SK-N-SH (cell line): ENCODE measurements at regions not wholly inside any gene's neighbourhood (a gene's known extent, or its start where the extent isn't known, plus 50 kb on each side); places are given as distances from the start of the nearest gene placed in this dataset.

Source experiments
- CTCF ChIA-PET: fragments of 300-600, 350-600 bp; formaldehyde crosslinking; extraction: SDS; loops from one replicate; lab custom pipeline; 2021; lab: Yijun Ruan, JAX
- POLR2A ChIA-PET: fragments of 350-600 bp; sonication (Branson Sonifier 250); formaldehyde crosslinking; extraction: SDS; loops from one replicate; lab custom pipeline; 2020; ENCODE audit warnings: antibody characterized with exemption, inconsistent platforms; lab: Yijun Ruan, JAX
- DNase-seq: peaks from one replicate; pipeline ENCODE4 v3.0.0; 2012
- H2AFZ ChIP-seq: fragments of 200-600 bp; sonication (generic); 2 replicates; pipeline ENCODE4 v1.8.1; 2016; ENCODE audit warnings: antibody characterized with exemption, mild to moderate bottlenecking, low read depth
- H3F3A ChIP-seq: fragments of 200-600 bp; sonication (generic); replicated peaks from 2 replicates; pipeline ENCODE3; 2016; ENCODE audit warnings: antibody characterized with exemption, mild to moderate bottlenecking; ENCODE audit not compliant: insufficient read depth
- H3K27ac ChIP-seq, 2 experiments: fragments of 200-500 bp in 1 of 2; fragments of 200-600 bp in 1 of 2; sonication (Bioruptor generic) in 1 of 2; sonication (generic), shearing (Covaris generic) in 1 of 2; 2 replicates each; pipeline versions ENCODE4 v1.5.1 to v1.6.1; 2014 to 2016; ENCODE audit warnings: low read depth in 2 of 2, inconsistent platforms in 1 of 2, low read length in 1 of 2, mild to moderate bottlenecking in 1 of 2, mixed read lengths in 1 of 2
- H3K27me3 ChIP-seq: fragments of 200-600 bp; sonication (generic), shearing (Covaris generic); 2 replicates; pipeline ENCODE4 v1.6.1; 2016; ENCODE audit warnings: mixed run types; ENCODE audit not compliant: insufficient read depth
- H3K36me3 ChIP-seq, 2 experiments: fragments of 200-500 bp in 1 of 2; fragments of 200-600 bp in 1 of 2; sonication (Bioruptor generic) in 1 of 2; sonication (generic) in 1 of 2; replicated peaks in 1 of 2; 2 replicates each; pipeline versions ENCODE3 to v1.5.1; 2014 to 2016; ENCODE audit warnings: low read length in 1 of 2, mild to moderate bottlenecking in 1 of 2; ENCODE audit not compliant: insufficient read depth in 2 of 2, control insufficient read depth in 1 of 2
- H3K4me1 ChIP-seq, 2 experiments: fragments of 200-500 bp in 1 of 2; fragments of 200-600 bp in 1 of 2; sonication (Bioruptor generic) in 1 of 2; sonication (generic), shearing (Covaris generic) in 1 of 2; 2 replicates each; pipeline versions ENCODE4 v1.5.1 to v1.6.1; 2014 to 2016; ENCODE audit warnings: low read depth in 1 of 2, low read length in 1 of 2, mixed run types in 1 of 2; ENCODE audit not compliant: insufficient read depth in 2 of 2, control insufficient read depth in 1 of 2
- H3K4me2 ChIP-seq: fragments of 200-600 bp; sonication (generic), shearing (Covaris generic); 2 replicates; pipeline ENCODE4 v1.6.1; 2017; ENCODE audit warnings: mixed run types
- H3K4me3 ChIP-seq, 2 experiments: fragments of 200-500 bp in 1 of 2; fragments of 200-600 bp in 1 of 2; sonication (Bioruptor generic) in 1 of 2; sonication (generic), shearing (Covaris generic) in 1 of 2; 2 replicates each; pipeline versions ENCODE4 v1.5.1 to v1.8.1; 2014 to 2016; ENCODE audit warnings: low read depth in 2 of 2, inconsistent platforms in 1 of 2, low read length in 1 of 2, mild to moderate bottlenecking in 1 of 2, mixed read lengths in 1 of 2, moderate library complexity in 1 of 2
- H3K79me2 ChIP-seq: fragments of 200-600 bp; sonication (generic); 2 replicates; pipeline ENCODE4 v1.8.1; 2017; ENCODE audit warnings: mild to moderate bottlenecking; ENCODE audit not compliant: insufficient read depth
- H3K9ac ChIP-seq: fragments of 200-600 bp; sonication (generic); 2 replicates; pipeline ENCODE4 v1.6.1; 2017; ENCODE audit warnings: mixed run types
- H3K9me2 ChIP-seq: fragments of 200-600 bp; sonication (generic); 2 replicates; pipeline ENCODE4 v1.6.1; 2017; ENCODE audit warnings: mixed run types
- H3K9me3 ChIP-seq: fragments of 200-600 bp; sonication (generic); 2 replicates; pipeline ENCODE4 v1.6.1; 2017; ENCODE audit warnings: mixed run types, mild to moderate bottlenecking, moderate library complexity
- H4K20me1 ChIP-seq: fragments of 200-600 bp; sonication (generic); 2 replicates; pipeline ENCODE4 v1.6.1; 2017; ENCODE audit warnings: mild to moderate bottlenecking, mixed run types; ENCODE audit not compliant: insufficient read depth
- CHD2 ChIP-seq: fragments of 150-350 bp; IDR thresholded peaks from 2 replicates; pipeline ENCODE4 v1.6.1; 2018; ENCODE audit warnings: low read length; ENCODE audit not compliant: partially characterized antibody
- ELF1 ChIP-seq: IDR thresholded peaks from 2 replicates; pipeline ENCODE4 v1.4.0; 2012
- FOXJ3 ChIP-seq: sonication (generic); formaldehyde crosslinking; IDR thresholded peaks from 2 replicates; pipeline ENCODE4 v1.5.1; 2020; ENCODE audit warnings: mild to moderate bottlenecking, missing genetic modification reagents
- GABPA ChIP-seq: IDR thresholded peaks from 2 replicates; pipeline ENCODE4 v1.4.0; 2012; ENCODE audit warnings: low read depth, mild to moderate bottlenecking
- GATA2 ChIP-seq: sonication (generic); formaldehyde crosslinking; IDR thresholded peaks from 2 replicates; pipeline ENCODE4 v1.5.0; 2020; ENCODE audit warnings: mild to moderate bottlenecking, missing genetic modification reagents
- MEF2A ChIP-seq: IDR thresholded peaks from 2 replicates; pipeline ENCODE4 v1.4.0; 2012; ENCODE audit warnings: low read depth, borderline replicate concordance
- POLR2AphosphoS5 ChIP-seq: IDR thresholded peaks from 2 replicates; pipeline ENCODE4 v1.6.1; 2012; ENCODE audit warnings: low read depth, low read length
- RCOR1 ChIP-seq: fragments of 150-350 bp; IDR thresholded peaks from 2 replicates; pipeline ENCODE4 v1.6.1; 2017; ENCODE audit warnings: antibody characterized with exemption, low read length
- RFX5 ChIP-seq: IDR thresholded peaks from 2 replicates; pipeline ENCODE4 v1.6.1; 2012; ENCODE audit warnings: mild to moderate bottlenecking, improper control_type of control experiment, low read length
- RXRA ChIP-seq: IDR thresholded peaks from 2 replicates; pipeline ENCODE4 v1.4.0; 2012; ENCODE audit warnings: low read depth, mild to moderate bottlenecking, borderline replicate concordance
- YY1 ChIP-seq: IDR thresholded peaks from 2 replicates; pipeline ENCODE4 v1.4.0; 2012; ENCODE audit warnings: low read depth, mild to moderate bottlenecking
- TF ChIP-seq, protein P1 (sequence below): IDR thresholded peaks from 2 replicates; pipeline ENCODE4 v1.6.1; 2012; ENCODE audit warnings: mild to moderate bottlenecking, low read depth, low read length, moderate library complexity
- TF ChIP-seq, protein P2 (sequence below): fragments of 200-600 bp; sonication (generic); IDR thresholded peaks from 2 replicates; pipeline ENCODE4 v1.6.1; 2017; ENCODE audit warnings: antibody characterized with exemption, mild to moderate bottlenecking, moderate library complexity
- TF ChIP-seq, protein P3 (sequence below): fragments of 150-350 bp; IDR thresholded peaks from 2 replicates; pipeline ENCODE4 v1.6.1; 2016; ENCODE audit warnings: mild to moderate bottlenecking, low read depth, low read length
- TF ChIP-seq, protein P4 (sequence below): IDR thresholded peaks from 2 replicates; pipeline ENCODE4 v1.4.0; 2012; ENCODE audit warnings: low read depth
- TF ChIP-seq, protein P5 (sequence below): IDR thresholded peaks from 2 replicates; pipeline ENCODE4; 2012

DNA sequence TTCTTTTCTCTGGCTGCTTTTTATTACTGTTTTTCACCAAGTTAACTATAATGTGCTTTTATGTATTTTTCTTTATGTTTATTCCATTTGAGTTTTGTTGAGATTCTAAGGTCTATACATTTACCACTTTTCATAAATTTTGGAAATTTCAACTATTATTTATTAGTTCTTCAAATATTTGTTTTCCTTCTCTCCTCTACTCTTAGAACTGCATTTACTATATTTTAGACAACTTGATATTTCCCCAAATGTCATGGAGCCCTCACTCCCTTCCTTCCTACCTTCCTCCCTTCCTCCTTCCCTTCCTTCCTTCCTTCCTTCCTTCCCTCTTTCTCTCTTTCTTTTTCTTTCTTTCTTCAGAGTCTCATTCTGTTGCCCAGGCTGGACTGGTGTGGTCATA is 81.4 kb upstream of the TNIK start:
- H3K4me3 ChIP-seq, result no peak overlapping the region
- no peak overlapping the region for H3K9ac ChIP-seq
- no peaks in the 10 kb centered on the region for H3K9me3 ChIP-seq
- no peak for DNase-seq
- H3K9me2 ChIP-seq, result no peaks in the 10 kb centered on the region
- H4K20me1 ChIP-seq, result no peaks in the 10 kb centered on the region
- no peak overlapping the region for H3K27ac ChIP-seq
- H3K4me1 ChIP-seq, result no peaks in the 10 kb centered on the region
- no peaks in the 10 kb centered on the region for H3K79me2 ChIP-seq
- no peak overlapping the region for H2AFZ ChIP-seq
- ChIA-PET POLR2A (no interaction called here), CTCF (no interaction called here)
- H3K36me3 ChIP-seq, result no peaks in the 10 kb centered on the region
- peaks cover 10% of the 10 kb centered on the region for H3F3A ChIP-seq
- no peak overlapping the region for H3K4me2 ChIP-seq
- TF ChIP-seq ELF1 (no peak), POLR2AphosphoS5 (no peak), RCOR1 (no peak), RFX5 (no peak), FOXJ3 (CRISPR knock-in tag) (no peak), YY1 (no peak), RXRA (no peak), GATA2 (CRISPR knock-in tag) (no peak), GABPA (no peak), MEF2A (no peak), CHD2 (no peak)
- TF ChIP-seq, protein P1, sequence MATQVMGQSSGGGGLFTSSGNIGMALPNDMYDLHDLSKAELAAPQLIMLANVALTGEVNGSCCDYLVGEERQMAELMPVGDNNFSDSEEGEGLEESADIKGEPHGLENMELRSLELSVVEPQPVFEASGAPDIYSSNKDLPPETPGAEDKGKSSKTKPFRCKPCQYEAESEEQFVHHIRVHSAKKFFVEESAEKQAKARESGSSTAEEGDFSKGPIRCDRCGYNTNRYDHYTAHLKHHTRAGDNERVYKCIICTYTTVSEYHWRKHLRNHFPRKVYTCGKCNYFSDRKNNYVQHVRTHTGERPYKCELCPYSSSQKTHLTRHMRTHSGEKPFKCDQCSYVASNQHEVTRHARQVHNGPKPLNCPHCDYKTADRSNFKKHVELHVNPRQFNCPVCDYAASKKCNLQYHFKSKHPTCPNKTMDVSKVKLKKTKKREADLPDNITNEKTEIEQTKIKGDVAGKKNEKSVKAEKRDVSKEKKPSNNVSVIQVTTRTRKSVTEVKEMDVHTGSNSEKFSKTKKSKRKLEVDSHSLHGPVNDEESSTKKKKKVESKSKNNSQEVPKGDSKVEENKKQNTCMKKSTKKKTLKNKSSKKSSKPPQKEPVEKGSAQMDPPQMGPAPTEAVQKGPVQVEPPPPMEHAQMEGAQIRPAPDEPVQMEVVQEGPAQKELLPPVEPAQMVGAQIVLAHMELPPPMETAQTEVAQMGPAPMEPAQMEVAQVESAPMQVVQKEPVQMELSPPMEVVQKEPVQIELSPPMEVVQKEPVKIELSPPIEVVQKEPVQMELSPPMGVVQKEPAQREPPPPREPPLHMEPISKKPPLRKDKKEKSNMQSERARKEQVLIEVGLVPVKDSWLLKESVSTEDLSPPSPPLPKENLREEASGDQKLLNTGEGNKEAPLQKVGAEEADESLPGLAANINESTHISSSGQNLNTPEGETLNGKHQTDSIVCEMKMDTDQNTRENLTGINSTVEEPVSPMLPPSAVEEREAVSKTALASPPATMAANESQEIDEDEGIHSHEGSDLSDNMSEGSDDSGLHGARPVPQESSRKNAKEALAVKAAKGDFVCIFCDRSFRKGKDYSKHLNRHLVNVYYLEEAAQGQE, result no peak
- TF ChIP-seq, protein P2, sequence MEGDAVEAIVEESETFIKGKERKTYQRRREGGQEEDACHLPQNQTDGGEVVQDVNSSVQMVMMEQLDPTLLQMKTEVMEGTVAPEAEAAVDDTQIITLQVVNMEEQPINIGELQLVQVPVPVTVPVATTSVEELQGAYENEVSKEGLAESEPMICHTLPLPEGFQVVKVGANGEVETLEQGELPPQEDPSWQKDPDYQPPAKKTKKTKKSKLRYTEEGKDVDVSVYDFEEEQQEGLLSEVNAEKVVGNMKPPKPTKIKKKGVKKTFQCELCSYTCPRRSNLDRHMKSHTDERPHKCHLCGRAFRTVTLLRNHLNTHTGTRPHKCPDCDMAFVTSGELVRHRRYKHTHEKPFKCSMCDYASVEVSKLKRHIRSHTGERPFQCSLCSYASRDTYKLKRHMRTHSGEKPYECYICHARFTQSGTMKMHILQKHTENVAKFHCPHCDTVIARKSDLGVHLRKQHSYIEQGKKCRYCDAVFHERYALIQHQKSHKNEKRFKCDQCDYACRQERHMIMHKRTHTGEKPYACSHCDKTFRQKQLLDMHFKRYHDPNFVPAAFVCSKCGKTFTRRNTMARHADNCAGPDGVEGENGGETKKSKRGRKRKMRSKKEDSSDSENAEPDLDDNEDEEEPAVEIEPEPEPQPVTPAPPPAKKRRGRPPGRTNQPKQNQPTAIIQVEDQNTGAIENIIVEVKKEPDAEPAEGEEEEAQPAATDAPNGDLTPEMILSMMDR, result no peak
- TF ChIP-seq, protein P3, sequence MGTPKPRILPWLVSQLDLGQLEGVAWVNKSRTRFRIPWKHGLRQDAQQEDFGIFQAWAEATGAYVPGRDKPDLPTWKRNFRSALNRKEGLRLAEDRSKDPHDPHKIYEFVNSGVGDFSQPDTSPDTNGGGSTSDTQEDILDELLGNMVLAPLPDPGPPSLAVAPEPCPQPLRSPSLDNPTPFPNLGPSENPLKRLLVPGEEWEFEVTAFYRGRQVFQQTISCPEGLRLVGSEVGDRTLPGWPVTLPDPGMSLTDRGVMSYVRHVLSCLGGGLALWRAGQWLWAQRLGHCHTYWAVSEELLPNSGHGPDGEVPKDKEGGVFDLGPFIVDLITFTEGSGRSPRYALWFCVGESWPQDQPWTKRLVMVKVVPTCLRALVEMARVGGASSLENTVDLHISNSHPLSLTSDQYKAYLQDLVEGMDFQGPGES, result no peak
- TF ChIP-seq, protein P4, sequence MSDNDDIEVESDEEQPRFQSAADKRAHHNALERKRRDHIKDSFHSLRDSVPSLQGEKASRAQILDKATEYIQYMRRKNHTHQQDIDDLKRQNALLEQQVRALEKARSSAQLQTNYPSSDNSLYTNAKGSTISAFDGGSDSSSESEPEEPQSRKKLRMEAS, result no peak
- TF ChIP-seq, protein P5, sequence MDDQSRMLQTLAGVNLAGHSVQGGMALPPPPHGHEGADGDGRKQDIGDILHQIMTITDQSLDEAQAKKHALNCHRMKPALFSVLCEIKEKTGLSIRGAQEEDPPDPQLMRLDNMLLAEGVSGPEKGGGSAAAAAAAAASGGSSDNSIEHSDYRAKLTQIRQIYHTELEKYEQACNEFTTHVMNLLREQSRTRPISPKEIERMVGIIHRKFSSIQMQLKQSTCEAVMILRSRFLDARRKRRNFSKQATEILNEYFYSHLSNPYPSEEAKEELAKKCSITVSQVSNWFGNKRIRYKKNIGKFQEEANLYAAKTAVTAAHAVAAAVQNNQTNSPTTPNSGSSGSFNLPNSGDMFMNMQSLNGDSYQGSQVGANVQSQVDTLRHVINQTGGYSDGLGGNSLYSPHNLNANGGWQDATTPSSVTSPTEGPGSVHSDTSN, result no peak
- TF ChIP-seq, all 33 proteins: peak for 0
- no peaks in the 10 kb centered on the region for H3K27me3 ChIP-seq
